T47D (cell line): ENCODE measurements at regions not wholly inside any gene's neighbourhood (a gene's known extent, or its start where the extent isn't known, plus 50 kb on each side); places are given as distances from the start of the nearest gene placed in this dataset.

Experiments
- DNase-seq, 2 experiments: peaks; one replicate each; pipeline versions ENCODE4 v3.0.0 to v3.0.0-alpha.2; 2011 to 2012; ENCODE audit warnings: low read depth in 1 of 2, low spot score in 1 of 2
- JUND ChIP-seq: IDR thresholded peaks from 2 replicates; pipeline ENCODE4 v1.6.1; 2012; ENCODE audit warnings: low read depth
- in situ Hi-C: cut with HindIII; loops from 2 replicates; pipeline ENCODE4 v1.10.0; 2016; ENCODE audit warnings: low sequenced_read_pairs, low pct_unique_long_range_greater_than_20kb

GRCh38 chr2:195477248-195477995, 179.6 kb upstream of the SLC39A10 start:
- no peak for TF ChIP-seq JUND
- in situ Hi-C loops: no loop called here
- no peak for DNase-seq

- no peak for DNase-seq
- TF ChIP-seq JUND: no peak
- in situ Hi-C loops: no loop called here
These were observed 181.7 kb upstream of the SLC39A10 start for GRCh38 chr2:195475336-195475735.

- TF ChIP-seq JUND: no peak
- in situ Hi-C loops: no loop called here
- no peak for DNase-seq
These were observed 183.2 kb upstream of the SLC39A10 start for GRCh38 chr2:195473862-195474261.

GRCh38 chr2:195472501-195473234, 184.4 kb upstream of the SLC39A10 start:
- in situ Hi-C loops: no loop called here
- TF ChIP-seq JUND: no peak
- DNase-seq: no peak

GRCh38 chr2:195471807-195472206, 185.2 kb upstream of the SLC39A10 start:
- TF ChIP-seq JUND: no peak
- in situ Hi-C loops: no loop called here
- no peak for DNase-seq

- no peak for DNase-seq
- in situ Hi-C loops: no loop called here
- no peak for TF ChIP-seq JUND
These were observed 185.9 kb upstream of the SLC39A10 start for GRCh38 chr2:195471163-195471562.

- in situ Hi-C loops: no loop called here
- no peak for DNase-seq
These were observed 186.4 kb upstream of the SLC39A10 start for GRCh38 chr2:195470622-195471021.

GRCh38 chr2:195468771-195469170, 188.3 kb upstream of the SLC39A10 start:
- in situ Hi-C loops: no loop called here
- DNase-seq: no peak
- TF ChIP-seq JUND: no peak

More at GRCh38 chr2:195470622-195471021, 186.4 kb upstream of the SLC39A10 start:
- no peak for TF ChIP-seq JUND

- in situ Hi-C loops: no loop called here
- no peak for TF ChIP-seq JUND
- no peak for DNase-seq
These were observed 190.6 kb upstream of the SLC39A10 start for GRCh38 chr2:195466427-195466826.

GRCh38 chr2:195461010-195461409, 196.0 kb upstream of the SLC39A10 start:
- no peak for TF ChIP-seq JUND
- in situ Hi-C loops: no loop called here
- DNase-seq: no peak

GRCh38 chr2:195458936-195459335, 198.1 kb upstream of the SLC39A10 start:
- no peak for DNase-seq
- in situ Hi-C loops: no loop called here
- no peak for TF ChIP-seq JUND

GRCh38 chr2:195457873-195458272, 199.2 kb upstream of the SLC39A10 start:
- no peak for TF ChIP-seq JUND
- in situ Hi-C loops: no loop called here
- DNase-seq: no peak

GRCh38 chr2:195456771-195457170, 200.3 kb upstream of the SLC39A10 start:
- TF ChIP-seq JUND: no peak
- no peak for DNase-seq
- in situ Hi-C loops: no loop called here
